ENCODE measurements at regions not wholly inside any gene's neighbourhood (a gene's known extent, or its start where the extent isn't known, plus 50 kb on each side); places are given as distances from the start of the nearest gene placed in this dataset.

DNA sequence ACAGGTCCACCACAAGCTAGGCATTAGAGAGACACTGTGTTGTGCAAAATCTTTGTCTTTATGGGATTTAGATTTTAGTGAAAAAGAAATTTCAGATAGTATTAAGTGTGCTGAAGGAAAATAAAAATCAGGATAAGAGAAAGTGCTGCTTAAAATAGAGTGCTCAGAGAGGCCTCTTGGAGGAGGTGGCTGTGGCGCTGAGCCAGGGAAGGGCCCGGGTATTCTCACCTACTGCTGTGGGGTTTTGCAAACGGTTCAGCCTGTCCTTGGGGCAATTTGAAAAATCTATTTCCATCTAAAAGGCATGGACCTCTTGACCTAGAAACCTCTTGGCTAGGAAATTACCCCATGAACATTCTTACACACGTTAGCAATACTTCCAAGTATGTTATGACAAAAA, 267.7 kb downstream of the TJP1 start:
- CTCF ChIA-PET, result interaction anchor here (1.0 to 1.2 kb wide), 2 partner anchors 9 to 14 kb away, joined by 3 to 6 read pairs; no protein-coding TSS in a partner anchor
- intact Hi-C loops (cut with micrococcal nuclease), result no loop called here
- peaks cover 66% of the 10 kb centered on the region for H3K27me3 Mint-ChIP-seq (ENCODE audit: insufficient read depth, unreplicated experiment)
- no peak overlapping the region for H3K4me3 Mint-ChIP-seq (ENCODE audit: unreplicated experiment)
- no peak for DNase-seq (ENCODE audit: unreplicated experiment)
- no peaks in the 10 kb centered on the region for H3K9me3 Mint-ChIP-seq (ENCODE audit: unreplicated experiment)
- H3K27ac Mint-ChIP-seq (ENCODE audit: low read depth, unreplicated experiment), result no peak overlapping the region
- BruUV-seq (replicated peaks), result no TSS peak
- POLR2A ChIA-PET, result no interaction called here
- TF ChIP-seq, protein P1, sequence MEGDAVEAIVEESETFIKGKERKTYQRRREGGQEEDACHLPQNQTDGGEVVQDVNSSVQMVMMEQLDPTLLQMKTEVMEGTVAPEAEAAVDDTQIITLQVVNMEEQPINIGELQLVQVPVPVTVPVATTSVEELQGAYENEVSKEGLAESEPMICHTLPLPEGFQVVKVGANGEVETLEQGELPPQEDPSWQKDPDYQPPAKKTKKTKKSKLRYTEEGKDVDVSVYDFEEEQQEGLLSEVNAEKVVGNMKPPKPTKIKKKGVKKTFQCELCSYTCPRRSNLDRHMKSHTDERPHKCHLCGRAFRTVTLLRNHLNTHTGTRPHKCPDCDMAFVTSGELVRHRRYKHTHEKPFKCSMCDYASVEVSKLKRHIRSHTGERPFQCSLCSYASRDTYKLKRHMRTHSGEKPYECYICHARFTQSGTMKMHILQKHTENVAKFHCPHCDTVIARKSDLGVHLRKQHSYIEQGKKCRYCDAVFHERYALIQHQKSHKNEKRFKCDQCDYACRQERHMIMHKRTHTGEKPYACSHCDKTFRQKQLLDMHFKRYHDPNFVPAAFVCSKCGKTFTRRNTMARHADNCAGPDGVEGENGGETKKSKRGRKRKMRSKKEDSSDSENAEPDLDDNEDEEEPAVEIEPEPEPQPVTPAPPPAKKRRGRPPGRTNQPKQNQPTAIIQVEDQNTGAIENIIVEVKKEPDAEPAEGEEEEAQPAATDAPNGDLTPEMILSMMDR (IDR thresholded peaks at IDR 0.05; ENCODE audit: unreplicated experiment), result no peak
- H3K36me3 Mint-ChIP-seq (ENCODE audit: insufficient read depth, unreplicated experiment), result no peaks in the 10 kb centered on the region
- peaks cover 28% of the 10 kb centered on the region for H3K4me1 Mint-ChIP-seq (ENCODE audit: insufficient read depth, unreplicated experiment)

DNA sequence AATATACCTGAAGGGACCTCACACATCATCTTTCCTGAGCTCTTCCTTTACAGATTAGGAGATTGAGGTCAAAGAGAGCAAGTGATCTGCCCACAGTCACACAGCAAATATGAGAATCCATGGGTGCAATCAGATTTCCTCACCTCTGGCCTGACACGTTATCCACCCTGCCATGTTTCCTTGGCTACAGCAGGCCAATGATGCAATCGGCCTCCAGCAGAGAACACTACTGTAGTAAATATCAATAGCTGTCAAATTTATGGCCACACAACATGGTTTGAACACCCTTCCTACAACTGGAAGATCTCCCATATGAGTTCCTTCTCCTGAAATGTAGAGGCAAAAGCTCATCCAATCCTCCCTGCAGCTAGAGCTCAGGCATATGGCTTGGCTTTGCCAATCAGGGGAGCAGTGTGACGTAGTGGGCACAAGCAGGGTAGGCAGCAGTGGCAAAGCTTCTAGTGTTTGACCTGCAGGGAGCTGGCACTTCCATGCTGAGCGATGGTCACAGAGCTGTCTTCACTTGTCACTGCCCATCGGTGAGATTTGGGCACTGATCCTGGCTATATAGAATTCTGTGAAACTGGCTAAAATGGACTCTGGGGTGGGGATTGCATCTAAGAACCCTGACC, 271.3 kb downstream of the TJP1 start:
- intact Hi-C loops (cut with micrococcal nuclease), result no loop called here
- Mint-ChIP-seq H3K4me1 (ENCODE audit: insufficient read depth, unreplicated experiment) (peaks cover 19% of the 10 kb centered on the region), H3K36me3 (ENCODE audit: insufficient read depth, unreplicated experiment) (no peaks in the 10 kb centered on the region), H3K4me3 (ENCODE audit: unreplicated experiment) (no peak overlapping the region), H3K9me3 (ENCODE audit: unreplicated experiment) (peaks cover 6% of the 10 kb centered on the region), H3K27ac (ENCODE audit: low read depth, unreplicated experiment) (no peak overlapping the region), H3K27me3 (ENCODE audit: insufficient read depth, unreplicated experiment) (peaks cover 38% of the 10 kb centered on the region)
- TF ChIP-seq, protein P1 (IDR thresholded peaks at IDR 0.05; ENCODE audit: unreplicated experiment), result no peak
- CTCF ChIA-PET, result interaction anchor here (0.5 to 0.6 kb wide), 3 partner anchors 18 to 461 kb away, joined by 3 read pairs; no protein-coding TSS in a partner anchor
- DNase-seq (ENCODE audit: unreplicated experiment), result peak; percentile 31
- no TSS peak for BruUV-seq (replicated peaks)
- POLR2A ChIA-PET, result interaction anchor here (0.7 to 1.5 kb wide), 3 partner anchors 10 to 95 kb away, joined by 3 to 5 read pairs (median 3); no protein-coding TSS in a partner anchor

DNA sequence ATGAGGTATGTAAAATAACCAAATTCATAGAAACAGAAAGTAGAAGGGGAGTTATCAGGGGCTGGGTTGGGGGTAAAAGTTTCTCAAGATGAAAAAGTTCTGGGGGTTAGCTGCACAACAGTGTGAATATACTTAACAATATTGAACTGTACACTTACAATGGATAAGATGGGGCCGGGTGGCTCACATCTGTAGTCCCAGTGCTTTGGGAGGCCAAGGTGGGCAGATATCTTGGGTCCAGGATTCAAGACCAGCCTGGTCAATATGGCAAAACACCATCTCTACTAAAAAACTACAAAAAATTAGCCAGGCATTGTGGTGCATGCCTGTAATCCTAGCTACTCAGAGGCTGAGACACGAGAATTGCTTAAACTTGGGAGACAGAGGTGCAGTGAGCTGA, 274.3 kb downstream of the TJP1 start:
- H3K27me3 Mint-ChIP-seq (ENCODE audit: insufficient read depth, unreplicated experiment), result peaks cover 59% of the 10 kb centered on the region
- POLR2A ChIA-PET, result no interaction called here
- no peaks in the 10 kb centered on the region for H3K36me3 Mint-ChIP-seq (ENCODE audit: insufficient read depth, unreplicated experiment)
- CTCF ChIA-PET, result interaction anchor here (0.6 kb wide), 1 partner anchor 506 kb away, joined by 3 read pairs; no protein-coding TSS in a partner anchor
- TF ChIP-seq, protein P1 (IDR thresholded peaks at IDR 0.05; ENCODE audit: unreplicated experiment), result no peak
- BruUV-seq (replicated peaks), result no TSS peak
- H3K4me3 Mint-ChIP-seq (ENCODE audit: unreplicated experiment), result no peak overlapping the region
- no peak for DNase-seq (ENCODE audit: unreplicated experiment)
- peaks cover 7% of the 10 kb centered on the region for H3K9me3 Mint-ChIP-seq (ENCODE audit: unreplicated experiment)
- intact Hi-C loops (cut with micrococcal nuclease), result no loop called here
- H3K4me1 Mint-ChIP-seq (ENCODE audit: insufficient read depth, unreplicated experiment), result peaks cover 7% of the 10 kb centered on the region
- no peak overlapping the region for H3K27ac Mint-ChIP-seq (ENCODE audit: low read depth, unreplicated experiment)

DNA sequence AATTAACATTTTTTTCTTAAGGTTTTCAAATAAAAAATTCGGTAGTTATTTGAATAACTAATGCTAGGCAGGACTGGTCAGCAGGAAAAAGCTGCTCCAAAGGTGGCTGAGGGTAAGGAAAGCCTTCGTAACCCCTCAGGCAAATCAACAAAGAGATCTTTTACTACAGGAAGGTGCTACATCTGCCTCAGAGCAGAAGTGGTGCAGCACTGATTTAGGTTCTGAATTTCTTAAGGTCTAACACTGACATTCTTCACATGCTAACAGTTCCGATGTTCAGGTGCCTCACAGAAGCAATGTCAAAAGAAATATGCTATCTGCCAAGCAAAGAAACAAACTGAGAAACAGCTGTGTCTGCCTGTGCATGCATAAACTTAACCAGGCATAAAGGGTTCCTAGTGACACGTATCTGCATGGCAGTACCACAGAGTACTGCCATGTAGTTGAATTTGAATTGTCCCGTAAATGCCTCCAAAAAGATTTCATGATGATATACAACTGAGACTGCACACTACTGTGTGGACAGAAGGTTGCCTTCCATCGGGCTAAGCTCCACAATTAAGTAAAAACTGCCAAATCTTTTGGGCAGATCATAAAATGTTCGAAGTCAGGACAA, 275.0 kb upstream of the NSMCE3 start:
- H3K27ac Mint-ChIP-seq (ENCODE audit: low read depth, unreplicated experiment), result no peak overlapping the region
- no TSS peak for BruUV-seq (replicated peaks)
- intact Hi-C loops (cut with micrococcal nuclease), result no loop called here

More for the DNA sequence above, 275.0 kb upstream of the NSMCE3 start:
- H3K27me3 Mint-ChIP-seq (ENCODE audit: insufficient read depth, unreplicated experiment), result peaks cover 71% of the 10 kb centered on the region
- DNase-seq (ENCODE audit: unreplicated experiment), result no peak
- ChIA-PET POLR2A (no interaction called here), CTCF (interaction anchor here (0.5 to 2.0 kb wide), 2 partner anchors 10 to 33 kb away, joined by 3 to 6 read pairs; no protein-coding TSS in a partner anchor)
- no peak overlapping the region for H3K4me3 Mint-ChIP-seq (ENCODE audit: unreplicated experiment)
- no peaks in the 10 kb centered on the region for H3K4me1 Mint-ChIP-seq (ENCODE audit: insufficient read depth, unreplicated experiment)
- TF ChIP-seq, protein P1 (IDR thresholded peaks at IDR 0.05; ENCODE audit: unreplicated experiment), result no peak
- peaks cover 7% of the 10 kb centered on the region for H3K9me3 Mint-ChIP-seq (ENCODE audit: unreplicated experiment)
- H3K36me3 Mint-ChIP-seq (ENCODE audit: insufficient read depth, unreplicated experiment), result no peaks in the 10 kb centered on the region
